Endothelial cell of umbilical vein (primary cell): ENCODE measurements at regions not wholly inside any gene's neighbourhood (a gene's known extent, or its start where the extent isn't known, plus 50 kb on each side); places are given as distances from the start of the nearest gene placed in this dataset.

ENCODE experiments used
- FOS ChIP-seq: IDR thresholded peaks from 2 replicates; pipeline ENCODE4 v1.6.1; 2011; ENCODE audit warnings: mild to moderate bottlenecking, low read length, moderate library complexity, borderline replicate concordance; ENCODE audit not compliant: insufficient read depth
- TF ChIP-seq, protein P1 (sequence below), 2 donors: IDR thresholded peaks; 1 replicate in 1 of 2; 2 replicates in 1 of 2; pipeline ENCODE4 v1.5.1; 2011; ENCODE audit warnings: low read length in 2 of 2, mild to moderate bottlenecking in 2 of 2, moderate library complexity in 2 of 2, control low read depth in 1 of 2, inconsistent platforms in 1 of 2, low read depth in 1 of 2; ENCODE audit not compliant: insufficient read depth in 1 of 2; ENCODE audit errors: extremely low read depth in 1 of 2

DNA sequence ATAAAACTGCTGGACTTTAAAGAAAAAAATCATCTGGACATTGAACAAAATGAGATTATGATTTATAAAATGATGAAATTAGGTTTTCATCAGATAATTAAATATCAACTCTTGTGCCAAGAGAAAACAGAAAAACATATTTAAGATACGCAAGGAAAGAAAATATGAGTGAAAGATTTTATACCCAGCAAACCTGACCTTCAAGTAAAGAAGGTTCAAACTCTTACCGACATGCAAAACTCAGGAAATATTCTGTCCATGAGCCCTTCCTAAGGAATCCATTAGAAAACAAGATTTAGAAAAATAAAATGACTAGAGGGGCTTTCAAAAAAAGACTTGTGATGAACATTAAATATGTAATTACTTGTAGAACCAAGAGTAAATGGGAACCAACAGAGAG, 257.2 kb upstream of the ARID1B start:
- TF ChIP-seq, protein P1, sequence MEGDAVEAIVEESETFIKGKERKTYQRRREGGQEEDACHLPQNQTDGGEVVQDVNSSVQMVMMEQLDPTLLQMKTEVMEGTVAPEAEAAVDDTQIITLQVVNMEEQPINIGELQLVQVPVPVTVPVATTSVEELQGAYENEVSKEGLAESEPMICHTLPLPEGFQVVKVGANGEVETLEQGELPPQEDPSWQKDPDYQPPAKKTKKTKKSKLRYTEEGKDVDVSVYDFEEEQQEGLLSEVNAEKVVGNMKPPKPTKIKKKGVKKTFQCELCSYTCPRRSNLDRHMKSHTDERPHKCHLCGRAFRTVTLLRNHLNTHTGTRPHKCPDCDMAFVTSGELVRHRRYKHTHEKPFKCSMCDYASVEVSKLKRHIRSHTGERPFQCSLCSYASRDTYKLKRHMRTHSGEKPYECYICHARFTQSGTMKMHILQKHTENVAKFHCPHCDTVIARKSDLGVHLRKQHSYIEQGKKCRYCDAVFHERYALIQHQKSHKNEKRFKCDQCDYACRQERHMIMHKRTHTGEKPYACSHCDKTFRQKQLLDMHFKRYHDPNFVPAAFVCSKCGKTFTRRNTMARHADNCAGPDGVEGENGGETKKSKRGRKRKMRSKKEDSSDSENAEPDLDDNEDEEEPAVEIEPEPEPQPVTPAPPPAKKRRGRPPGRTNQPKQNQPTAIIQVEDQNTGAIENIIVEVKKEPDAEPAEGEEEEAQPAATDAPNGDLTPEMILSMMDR (IDR thresholded peaks at IDR 0.05; ENCODE audit: extremely low read depth in 1 of 2, insufficient read depth in 1 of 2, low read depth in 1 of 2, low read length in 2 of 2) = no peak
- no peak for TF ChIP-seq FOS
